ENCODE measurements at regions not wholly inside any gene's neighbourhood (a gene's known extent, or its start where the extent isn't known, plus 50 kb on each side); places are given as distances from the start of the nearest gene placed in this dataset.
"Not testable (repeated sequence)": the region's sequence is repeated elsewhere in the genome, so short reads cannot be mapped to it uniquely, and the experiment has no call there.

GRCh38 chr3:197618408-197618807 lies 62.6 kb upstream of the BDH1 start:
- H3K4me1 Mint-ChIP-seq (ENCODE audit: low read depth); H3K27ac Mint-ChIP-seq: not testable (repeated sequence)
- peaks cover 59% of the 10 kb centered on the region for H3K36me3 Mint-ChIP-seq (ENCODE audit: insufficient read depth)

GRCh38 chr3:197615430-197615829 lies 59.7 kb upstream of the BDH1 start:
- H3K4me3 Mint-ChIP-seq (ENCODE audit: low read depth): no peak overlapping the region
- peaks cover 70% of the 10 kb centered on the region for H3K36me3 Mint-ChIP-seq (ENCODE audit: insufficient read depth)
- TF ChIP-seq, protein P1, sequence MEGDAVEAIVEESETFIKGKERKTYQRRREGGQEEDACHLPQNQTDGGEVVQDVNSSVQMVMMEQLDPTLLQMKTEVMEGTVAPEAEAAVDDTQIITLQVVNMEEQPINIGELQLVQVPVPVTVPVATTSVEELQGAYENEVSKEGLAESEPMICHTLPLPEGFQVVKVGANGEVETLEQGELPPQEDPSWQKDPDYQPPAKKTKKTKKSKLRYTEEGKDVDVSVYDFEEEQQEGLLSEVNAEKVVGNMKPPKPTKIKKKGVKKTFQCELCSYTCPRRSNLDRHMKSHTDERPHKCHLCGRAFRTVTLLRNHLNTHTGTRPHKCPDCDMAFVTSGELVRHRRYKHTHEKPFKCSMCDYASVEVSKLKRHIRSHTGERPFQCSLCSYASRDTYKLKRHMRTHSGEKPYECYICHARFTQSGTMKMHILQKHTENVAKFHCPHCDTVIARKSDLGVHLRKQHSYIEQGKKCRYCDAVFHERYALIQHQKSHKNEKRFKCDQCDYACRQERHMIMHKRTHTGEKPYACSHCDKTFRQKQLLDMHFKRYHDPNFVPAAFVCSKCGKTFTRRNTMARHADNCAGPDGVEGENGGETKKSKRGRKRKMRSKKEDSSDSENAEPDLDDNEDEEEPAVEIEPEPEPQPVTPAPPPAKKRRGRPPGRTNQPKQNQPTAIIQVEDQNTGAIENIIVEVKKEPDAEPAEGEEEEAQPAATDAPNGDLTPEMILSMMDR (IDR thresholded peaks at IDR 0.05; ENCODE audit: unreplicated experiment): no peak
- peaks cover 30% of the 10 kb centered on the region for H3K9me3 Mint-ChIP-seq (ENCODE audit: low read depth)
- DNase-seq (ENCODE audit: low spot score, unreplicated experiment): no peak
- H3K27me3 Mint-ChIP-seq: no peaks in the 10 kb centered on the region
- H3K27ac Mint-ChIP-seq: no peak overlapping the region
- no peaks in the 10 kb centered on the region for H3K4me1 Mint-ChIP-seq (ENCODE audit: low read depth)

More at GRCh38 chr3:197618408-197618807, 62.6 kb upstream of the BDH1 start:
- not testable (repeated sequence) for DNase-seq (ENCODE audit: low spot score, unreplicated experiment); H3K4me3 Mint-ChIP-seq (ENCODE audit: low read depth); H3K27me3 Mint-ChIP-seq
- peaks cover 17% of the 10 kb centered on the region for H3K9me3 Mint-ChIP-seq (ENCODE audit: low read depth)

- H3K27me3 Mint-ChIP-seq; H3K27ac Mint-ChIP-seq; H3K4me1 Mint-ChIP-seq (ENCODE audit: low read depth); H3K4me3 Mint-ChIP-seq (ENCODE audit: low read depth); DNase-seq (ENCODE audit: low spot score, unreplicated experiment): not testable (repeated sequence)
- Mint-ChIP-seq H3K9me3 (ENCODE audit: low read depth) (peaks cover 35% of the 10 kb centered on the region), H3K36me3 (ENCODE audit: insufficient read depth) (peaks cover 75% of the 10 kb centered on the region)
These were observed 58.4 kb upstream of the BDH1 start for GRCh38 chr3:197614134-197614533.

DNA sequence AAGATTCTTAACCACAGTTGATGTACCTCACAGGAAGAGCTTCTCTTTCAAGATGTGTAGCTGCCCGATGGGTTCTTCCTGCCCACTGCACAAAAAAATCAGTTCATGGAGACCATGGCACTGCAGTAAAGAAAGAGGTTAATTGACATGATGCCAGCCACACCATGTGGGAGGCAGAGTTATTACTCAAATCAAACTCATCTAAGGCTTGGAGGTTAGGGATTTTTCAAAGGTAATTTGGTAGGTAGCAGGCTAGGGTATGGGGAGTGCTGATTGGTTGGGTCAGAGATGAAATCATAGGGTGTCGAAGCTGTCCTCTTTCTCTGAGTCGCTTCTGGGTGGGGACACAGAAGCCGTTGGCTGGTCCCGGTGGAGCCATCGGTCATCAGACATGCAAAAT lies 57.4 kb upstream of the BDH1 start:
- no peaks in the 10 kb centered on the region for H3K27me3 Mint-ChIP-seq
- H3K36me3 Mint-ChIP-seq (ENCODE audit: insufficient read depth): peaks cover 69% of the 10 kb centered on the region
- no peak overlapping the region for H3K27ac Mint-ChIP-seq
- TF ChIP-seq, protein P1 (IDR thresholded peaks at IDR 0.05; ENCODE audit: unreplicated experiment): no peak
- no peaks in the 10 kb centered on the region for H3K4me1 Mint-ChIP-seq (ENCODE audit: low read depth)
- H3K4me3 Mint-ChIP-seq (ENCODE audit: low read depth): no peak overlapping the region
- no peak for DNase-seq (ENCODE audit: low spot score, unreplicated experiment)
- peaks cover 35% of the 10 kb centered on the region for H3K9me3 Mint-ChIP-seq (ENCODE audit: low read depth)

GRCh38 chr3:197611255-197611654 lies 55.5 kb upstream of the BDH1 start:
- H3K9me3 Mint-ChIP-seq (ENCODE audit: low read depth): peaks cover 31% of the 10 kb centered on the region
- no peak for DNase-seq (ENCODE audit: low spot score, unreplicated experiment)
- H3K36me3 Mint-ChIP-seq (ENCODE audit: insufficient read depth): peaks cover 69% of the 10 kb centered on the region
- no peak overlapping the region for H3K4me3 Mint-ChIP-seq (ENCODE audit: low read depth)
- H3K27me3 Mint-ChIP-seq: no peaks in the 10 kb centered on the region
- H3K27ac Mint-ChIP-seq: no peak overlapping the region
- TF ChIP-seq, protein P1 (IDR thresholded peaks at IDR 0.05; ENCODE audit: unreplicated experiment): no peak
- H3K4me1 Mint-ChIP-seq (ENCODE audit: low read depth): no peaks in the 10 kb centered on the region

DNA sequence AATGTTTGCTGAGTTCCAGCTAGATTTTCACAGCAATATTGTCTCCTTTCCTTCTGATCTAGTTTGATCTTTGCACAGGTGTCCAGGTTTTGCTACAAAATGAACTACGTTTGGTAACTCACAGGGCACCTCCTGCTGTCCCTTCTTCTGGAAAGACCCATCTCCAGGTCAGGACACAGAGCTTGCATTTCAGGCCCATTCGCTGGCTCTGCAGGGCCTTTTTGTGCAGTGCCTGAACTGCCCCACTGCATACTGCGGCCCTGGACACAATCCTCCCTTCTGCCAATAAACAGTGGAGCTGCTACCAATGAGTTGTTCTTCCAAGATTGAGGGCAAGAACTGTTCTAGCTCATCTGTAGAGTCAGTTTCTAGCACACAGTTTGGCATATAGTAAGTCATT lies 50.7 kb upstream of the BDH1 start:
- Mint-ChIP-seq H3K4me3 (ENCODE audit: low read depth) (no peak overlapping the region), H3K36me3 (ENCODE audit: insufficient read depth) (peaks cover 56% of the 10 kb centered on the region), H3K4me1 (ENCODE audit: low read depth) (peaks cover under 1% of the 10 kb centered on the region), H3K27me3 (no peaks in the 10 kb centered on the region), H3K9me3 (ENCODE audit: low read depth) (peaks cover 24% of the 10 kb centered on the region), H3K27ac (no peak overlapping the region)
- DNase-seq (ENCODE audit: low spot score, unreplicated experiment): no peak
- TF ChIP-seq, protein P1 (IDR thresholded peaks at IDR 0.05; ENCODE audit: unreplicated experiment): no peak

Measured in progenitor cell of endocrine pancreas (in vitro differentiated cells).